C4-2B (cell line): ENCODE measurements at regions not wholly inside any gene's neighbourhood (a gene's known extent, or its start where the extent isn't known, plus 50 kb on each side); places are given as distances from the start of the nearest gene placed in this dataset.

Experiments
- ZFX ChIP-seq: fragments of 450-650 bp; IDR thresholded peaks from 2 replicates; pipeline ENCODE4 v1.6.1; 2017
- TF ChIP-seq, protein P1 (sequence below): fragments of 450-650 bp; conservative IDR thresholded peaks from 2 replicates; pipeline ENCODE4 v1.5.1; 2017; ENCODE audit warnings: mild to moderate bottlenecking

GRCh38 chr7:118644346-118644745 lies 419.8 kb downstream of the ANKRD7 start:
- TF ChIP-seq, protein P1, sequence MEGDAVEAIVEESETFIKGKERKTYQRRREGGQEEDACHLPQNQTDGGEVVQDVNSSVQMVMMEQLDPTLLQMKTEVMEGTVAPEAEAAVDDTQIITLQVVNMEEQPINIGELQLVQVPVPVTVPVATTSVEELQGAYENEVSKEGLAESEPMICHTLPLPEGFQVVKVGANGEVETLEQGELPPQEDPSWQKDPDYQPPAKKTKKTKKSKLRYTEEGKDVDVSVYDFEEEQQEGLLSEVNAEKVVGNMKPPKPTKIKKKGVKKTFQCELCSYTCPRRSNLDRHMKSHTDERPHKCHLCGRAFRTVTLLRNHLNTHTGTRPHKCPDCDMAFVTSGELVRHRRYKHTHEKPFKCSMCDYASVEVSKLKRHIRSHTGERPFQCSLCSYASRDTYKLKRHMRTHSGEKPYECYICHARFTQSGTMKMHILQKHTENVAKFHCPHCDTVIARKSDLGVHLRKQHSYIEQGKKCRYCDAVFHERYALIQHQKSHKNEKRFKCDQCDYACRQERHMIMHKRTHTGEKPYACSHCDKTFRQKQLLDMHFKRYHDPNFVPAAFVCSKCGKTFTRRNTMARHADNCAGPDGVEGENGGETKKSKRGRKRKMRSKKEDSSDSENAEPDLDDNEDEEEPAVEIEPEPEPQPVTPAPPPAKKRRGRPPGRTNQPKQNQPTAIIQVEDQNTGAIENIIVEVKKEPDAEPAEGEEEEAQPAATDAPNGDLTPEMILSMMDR: no peak
- TF ChIP-seq ZFX: no peak
